ENCODE measurements at regions not wholly inside any gene's neighbourhood (a gene's known extent, or its start where the extent isn't known, plus 50 kb on each side); places are given as distances from the start of the nearest gene placed in this dataset.

DNA sequence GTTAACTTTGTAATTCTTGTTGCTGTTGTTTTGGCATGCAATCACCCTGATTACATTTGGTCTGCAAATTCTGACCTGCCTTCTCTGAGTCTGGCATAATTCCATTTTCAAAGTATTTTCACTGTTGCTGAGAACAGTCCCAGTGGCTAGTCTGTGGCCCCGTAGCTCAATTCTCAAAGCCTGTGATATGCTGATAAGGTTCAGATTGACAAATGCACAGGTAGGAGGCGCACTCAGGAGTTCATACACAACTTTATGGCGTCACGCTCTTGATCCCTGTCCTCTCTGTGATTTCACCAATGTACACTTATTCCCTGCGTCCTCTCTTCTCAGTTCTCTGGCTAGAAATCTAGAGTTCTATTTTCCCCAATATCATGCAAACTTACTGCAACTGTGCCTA is 376.6 kb upstream of the SLCO3A1 start:
- DNase-seq, result no peak

GRCh38 chr15:91478717-91479191 is 374.8 kb upstream of the SLCO3A1 start:
- DNase-seq, result no peak

GRCh38 chr15:91480426-91480825 is 373.1 kb upstream of the SLCO3A1 start:
- no peak for DNase-seq

GRCh38 chr15:91482799-91483198 is 370.7 kb upstream of the SLCO3A1 start:
- no peak for DNase-seq

DNA sequence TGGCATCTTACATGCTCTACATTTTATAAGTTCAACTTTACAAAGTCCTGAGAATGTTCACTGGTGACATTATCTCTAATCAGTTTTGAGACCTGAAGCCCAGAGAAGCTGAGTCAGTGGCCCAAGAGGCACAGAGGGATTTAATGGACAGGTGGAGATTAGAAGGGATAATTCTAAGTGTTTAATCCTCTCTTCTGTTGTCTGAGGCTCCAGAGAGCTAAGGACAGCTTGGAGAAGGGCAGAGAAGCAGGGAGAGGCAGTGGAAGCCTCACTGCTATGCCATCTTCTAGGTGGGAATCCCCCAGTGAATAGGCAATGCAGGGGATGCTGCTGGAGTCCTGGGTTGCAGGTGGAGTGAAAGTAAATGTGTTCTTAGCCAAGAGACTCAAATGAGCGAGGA is 369.4 kb upstream of the SLCO3A1 start:
- DNase-seq, result no peak

DNA sequence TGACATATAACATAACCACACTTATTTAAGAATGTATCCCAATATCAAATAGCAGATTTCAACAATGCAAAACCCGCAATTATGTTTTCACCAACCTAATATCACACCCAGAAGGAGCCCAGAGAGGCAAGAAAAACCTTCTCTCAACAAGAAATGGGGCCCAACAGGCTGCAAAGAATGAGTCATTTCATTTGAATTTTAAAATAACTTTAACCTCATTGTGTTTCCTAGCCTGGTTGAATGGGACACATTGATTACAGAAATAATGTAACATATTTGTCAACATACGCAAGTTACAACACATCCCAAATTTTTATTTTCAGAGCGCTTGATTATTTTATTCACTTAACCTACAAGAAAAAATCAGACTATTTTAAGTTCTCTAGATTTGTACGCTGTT is 365.1 kb upstream of the SLCO3A1 start:
- no peak for DNase-seq

- DNase-seq, result no peak
Observed at GRCh38 chr15:91490211-91490610, 363.3 kb upstream of the SLCO3A1 start.

- DNase-seq, result no peak
Observed at GRCh38 chr15:91491101-91491950, 362.2 kb upstream of the SLCO3A1 start.

GRCh38 chr15:91496754-91497691 is 356.5 kb upstream of the SLCO3A1 start:
- DNase-seq, result no peak

- DNase-seq, result no peak
Observed at GRCh38 chr15:91498046-91498748, 355.3 kb upstream of the SLCO3A1 start.

DNA sequence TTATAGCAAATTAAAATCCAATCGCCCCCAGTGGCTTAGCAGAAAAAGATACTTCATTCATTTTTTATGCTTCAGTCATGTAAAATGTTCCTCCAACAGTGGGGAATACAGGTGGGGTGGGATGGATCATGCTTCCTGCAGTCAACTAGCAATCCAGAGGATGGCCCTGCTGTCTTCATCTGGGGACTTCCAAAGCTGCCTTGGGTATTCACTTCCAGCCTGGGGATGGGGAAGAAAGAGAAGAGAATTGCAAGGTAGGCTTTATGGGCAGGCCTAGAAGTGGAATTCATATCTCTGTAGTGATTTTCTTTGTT is 354.8 kb upstream of the SLCO3A1 start:
- no peak for DNase-seq

- DNase-seq, result no peak
Observed at GRCh38 chr15:91499774-91500383, 353.6 kb upstream of the SLCO3A1 start.

- DNase-seq, result no peak
Observed at GRCh38 chr15:91508633-91509032, 344.9 kb upstream of the SLCO3A1 start.

DNA sequence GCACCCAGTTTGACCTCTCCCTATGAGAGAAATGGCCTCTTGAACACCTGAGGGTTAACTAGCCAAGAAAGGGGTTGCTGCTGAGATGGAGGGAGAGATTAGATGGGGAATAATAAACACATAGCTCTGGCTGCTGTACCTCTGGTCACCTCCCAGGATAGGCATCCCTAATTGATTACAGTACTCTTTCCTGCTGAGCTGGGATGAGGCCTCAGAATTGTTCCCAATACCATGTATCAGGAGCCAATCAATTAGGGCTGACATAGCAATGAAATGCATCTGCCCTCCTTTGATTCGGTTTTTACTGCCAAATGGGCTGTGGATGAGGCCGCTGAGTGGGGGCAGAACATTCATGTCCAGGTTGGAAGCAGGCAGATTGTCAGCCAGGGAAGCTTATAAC is 339.4 kb upstream of the SLCO3A1 start:
- DNase-seq, result no peak

- DNase-seq, result no peak
Observed at GRCh38 chr15:91515188-91515754, 338.2 kb upstream of the SLCO3A1 start.

DNA sequence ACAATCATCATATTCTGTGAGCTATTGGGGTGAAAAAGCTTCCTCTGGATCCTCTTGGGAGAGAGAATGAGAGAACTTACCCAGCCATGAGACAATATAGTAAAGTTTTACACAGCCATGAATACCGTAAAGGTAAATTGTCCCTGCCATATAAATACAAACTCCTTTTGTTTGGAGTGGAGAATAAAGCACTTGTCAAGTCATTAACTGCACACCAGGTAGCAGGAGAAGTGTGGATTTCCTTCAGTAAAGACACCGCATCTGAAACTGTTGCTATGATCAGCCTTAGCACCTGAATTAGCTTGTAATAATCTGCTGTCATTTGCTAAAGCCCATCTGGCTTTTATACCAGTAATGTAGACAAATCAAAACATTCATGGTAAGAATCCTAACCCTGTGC is 336.6 kb upstream of the SLCO3A1 start:
- no peak for DNase-seq

DNA sequence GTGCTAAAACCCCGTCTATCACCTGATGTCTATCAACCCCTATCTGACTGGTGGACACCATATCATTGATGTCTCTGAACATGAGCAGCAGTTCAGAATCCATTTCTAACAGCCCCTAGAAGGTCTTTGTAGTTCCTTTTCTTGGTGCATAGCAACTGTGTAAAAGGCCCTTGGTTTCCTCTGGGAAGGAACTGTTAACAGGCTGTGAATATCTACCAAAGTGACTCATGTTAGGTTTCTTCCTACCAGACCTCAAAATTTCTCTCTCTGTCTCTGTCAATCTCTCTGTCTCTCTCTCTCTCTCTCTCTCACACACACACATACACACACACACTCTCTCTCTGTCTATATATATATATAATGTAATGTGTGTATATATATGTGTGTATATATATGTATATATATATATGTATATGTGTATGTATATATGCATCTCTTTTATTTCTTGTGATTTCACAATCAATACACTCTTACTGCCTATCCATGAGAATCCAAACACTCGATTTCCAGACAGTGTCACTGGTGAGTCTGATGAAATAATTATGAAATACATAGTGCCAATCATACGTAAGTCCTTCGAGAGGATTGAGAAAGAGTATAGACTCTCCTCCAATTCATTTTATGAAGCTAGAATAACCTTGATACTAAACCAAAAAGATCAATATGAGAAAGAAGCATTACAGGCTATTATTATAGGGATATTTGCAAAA is 335.9 kb upstream of the SLCO3A1 start:
- no peak for DNase-seq

GRCh38 chr15:91520850-91521249 is 332.7 kb upstream of the SLCO3A1 start:
- no peak for DNase-seq

- DNase-seq, result no peak
Observed at GRCh38 chr15:91521548-91521947, 332.0 kb upstream of the SLCO3A1 start.

GRCh38 chr15:91521996-91522395 is 331.5 kb upstream of the SLCO3A1 start:
- DNase-seq, result no peak

GRCh38 chr15:91522605-91523332 is 330.7 kb upstream of the SLCO3A1 start:
- peak; percentile 74 for DNase-seq
